GM12873 (cell line): ENCODE measurements at regions not wholly inside any gene's neighbourhood (a gene's known extent, or its start where the extent isn't known, plus 50 kb on each side); places are given as distances from the start of the nearest gene placed in this dataset.

Experiments
- TF ChIP-seq, protein P1 (sequence below): IDR thresholded peaks from 2 replicates; pipeline ENCODE4 v1.5.1; 2012; ENCODE audit warnings: low read depth, mild to moderate bottlenecking, moderate library complexity, low read length, control low read depth; ENCODE audit not compliant: insufficient read depth; ENCODE audit errors: missing control alignments

GRCh38 chr2:125979886-125980285 lies 676.1 kb upstream of the GYPC start:
- TF ChIP-seq, protein P1, sequence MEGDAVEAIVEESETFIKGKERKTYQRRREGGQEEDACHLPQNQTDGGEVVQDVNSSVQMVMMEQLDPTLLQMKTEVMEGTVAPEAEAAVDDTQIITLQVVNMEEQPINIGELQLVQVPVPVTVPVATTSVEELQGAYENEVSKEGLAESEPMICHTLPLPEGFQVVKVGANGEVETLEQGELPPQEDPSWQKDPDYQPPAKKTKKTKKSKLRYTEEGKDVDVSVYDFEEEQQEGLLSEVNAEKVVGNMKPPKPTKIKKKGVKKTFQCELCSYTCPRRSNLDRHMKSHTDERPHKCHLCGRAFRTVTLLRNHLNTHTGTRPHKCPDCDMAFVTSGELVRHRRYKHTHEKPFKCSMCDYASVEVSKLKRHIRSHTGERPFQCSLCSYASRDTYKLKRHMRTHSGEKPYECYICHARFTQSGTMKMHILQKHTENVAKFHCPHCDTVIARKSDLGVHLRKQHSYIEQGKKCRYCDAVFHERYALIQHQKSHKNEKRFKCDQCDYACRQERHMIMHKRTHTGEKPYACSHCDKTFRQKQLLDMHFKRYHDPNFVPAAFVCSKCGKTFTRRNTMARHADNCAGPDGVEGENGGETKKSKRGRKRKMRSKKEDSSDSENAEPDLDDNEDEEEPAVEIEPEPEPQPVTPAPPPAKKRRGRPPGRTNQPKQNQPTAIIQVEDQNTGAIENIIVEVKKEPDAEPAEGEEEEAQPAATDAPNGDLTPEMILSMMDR = no peak

DNA sequence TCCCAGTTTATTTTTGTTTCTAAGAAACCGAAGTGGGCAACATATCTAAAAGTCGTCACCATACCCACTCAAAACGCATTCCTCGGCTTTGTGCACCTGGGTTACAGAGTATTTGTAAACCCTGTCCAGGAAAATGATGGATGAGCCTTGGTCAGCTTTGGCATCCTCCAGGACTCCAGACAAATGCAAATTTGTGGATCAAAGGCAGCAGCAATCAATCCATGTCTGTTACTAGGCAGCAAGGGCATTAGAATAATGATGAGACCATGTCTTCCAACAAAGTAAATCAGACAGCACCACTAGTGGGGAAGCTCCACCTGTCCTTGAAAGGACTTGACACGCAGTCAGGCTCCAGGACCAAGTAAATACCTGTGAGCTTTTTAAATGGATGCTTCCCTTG lies 672.6 kb upstream of the GYPC start:
- TF ChIP-seq, protein P1 = no peak

- TF ChIP-seq, protein P1 = no peak
Observed at GRCh38 chr2:126029316-126029715, 626.6 kb upstream of the GYPC start.

DNA sequence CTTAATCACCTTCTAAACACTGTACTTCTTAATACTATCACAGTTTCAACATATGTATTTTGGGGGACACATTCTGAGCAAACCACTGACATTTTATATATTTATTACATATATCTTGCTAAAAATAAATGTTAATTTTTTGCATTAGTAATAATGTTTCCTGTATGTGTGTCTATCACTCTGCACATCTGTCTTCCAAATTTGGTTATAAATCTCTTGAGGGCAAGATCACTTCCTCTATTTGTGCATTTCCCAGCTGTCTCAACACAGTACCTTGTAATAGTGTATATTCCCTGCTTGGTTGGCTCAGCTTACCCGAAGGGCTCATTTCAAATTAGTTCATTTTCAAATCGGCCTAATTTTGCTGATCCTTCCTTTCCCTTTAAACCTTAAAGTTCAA lies 617.1 kb upstream of the GYPC start:
- TF ChIP-seq, protein P1 = no peak

DNA sequence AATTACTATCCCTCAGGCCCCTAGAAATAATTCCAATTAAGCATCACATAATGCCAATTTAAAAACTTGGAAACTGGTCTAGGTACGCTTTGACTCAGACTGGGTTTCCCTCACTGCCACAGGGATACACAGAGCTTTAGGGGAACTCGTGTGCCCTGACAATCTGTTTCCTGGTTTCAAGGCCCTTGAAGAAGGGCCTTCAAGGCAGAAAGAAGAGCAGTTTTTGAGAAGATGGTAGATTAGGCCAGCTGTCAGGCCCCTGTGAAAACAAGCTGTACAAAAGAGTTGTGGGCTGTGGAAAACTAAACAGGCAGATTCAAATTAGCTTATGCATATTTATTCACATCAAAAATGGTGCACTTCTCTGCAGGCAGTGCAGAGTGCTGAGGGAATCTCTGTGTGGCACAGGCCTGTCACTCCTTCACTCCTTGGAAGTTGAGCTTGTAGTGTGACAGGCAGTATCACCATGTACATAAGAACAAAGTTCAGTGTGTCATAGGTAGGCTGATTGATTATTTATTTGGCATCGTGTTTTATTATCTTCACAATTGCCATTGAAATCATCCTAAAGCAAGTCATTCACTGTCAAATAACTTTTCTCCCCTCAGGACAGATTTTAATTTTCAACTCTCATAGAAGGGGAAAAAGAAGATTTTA lies 614.4 kb upstream of the GYPC start:
- TF ChIP-seq, protein P1 = no peak

GRCh38 chr2:126042089-126042488 lies 613.9 kb upstream of the GYPC start:
- TF ChIP-seq, protein P1 = no peak

GRCh38 chr2:126048719-126049118 lies 607.2 kb upstream of the GYPC start:
- TF ChIP-seq, protein P1 = no peak

GRCh38 chr2:126049461-126049860 lies 606.5 kb upstream of the GYPC start:
- TF ChIP-seq, protein P1 = no peak
